ENCODE measurements at regions not wholly inside any gene's neighbourhood (a gene's known extent, or its start where the extent isn't known, plus 50 kb on each side); places are given as distances from the start of the nearest gene placed in this dataset.

- peak; percentile 17 for DNase-seq
Observed at GRCh38 chr5:125103459-125103858, 357.0 kb upstream of the ZNF608 start.

GRCh38 chr5:125106271-125106670, 359.8 kb upstream of the ZNF608 start:
- DNase-seq: no peak

- DNase-seq: no peak
Observed at GRCh38 chr5:125106881-125107280, 360.4 kb upstream of the ZNF608 start.

GRCh38 chr5:125109293-125109692, 362.9 kb upstream of the ZNF608 start:
- DNase-seq: peak; percentile 83

- DNase-seq: no peak
Observed at GRCh38 chr5:125109816-125110215, 363.4 kb upstream of the ZNF608 start.

- no peak for DNase-seq
Observed at GRCh38 chr5:125112196-125112595, 365.8 kb upstream of the ZNF608 start.

GRCh38 chr5:125113328-125113727, 366.9 kb upstream of the ZNF608 start:
- no peak for DNase-seq

GRCh38 chr5:125115195-125115525, 368.7 kb upstream of the ZNF608 start:
- DNase-seq: no peak

- DNase-seq: no peak
Observed at GRCh38 chr5:125117566-125117965, 371.1 kb upstream of the ZNF608 start.

- DNase-seq: no peak
Observed at GRCh38 chr5:125120012-125120411, 373.6 kb upstream of the ZNF608 start.

- peak; percentile 16 for DNase-seq
Observed at GRCh38 chr5:125125031-125125823, 378.8 kb upstream of the ZNF608 start.

GRCh38 chr5:125126050-125126449, 379.6 kb upstream of the ZNF608 start:
- DNase-seq: no peak

GRCh38 chr5:125129151-125129806, 382.8 kb upstream of the ZNF608 start:
- no peak for DNase-seq

- no peak for DNase-seq
Observed at GRCh38 chr5:125130591-125130990, 384.2 kb upstream of the ZNF608 start.

GRCh38 chr5:125134216-125135081, 388.0 kb upstream of the ZNF608 start:
- peak; percentile 19 for DNase-seq

- peak; percentile 39 for DNase-seq
Observed at GRCh38 chr5:125137535-125137934, 391.1 kb upstream of the ZNF608 start.

- DNase-seq: no peak
Observed at GRCh38 chr5:125138266-125138665, 391.8 kb upstream of the ZNF608 start.

GRCh38 chr5:125139590-125139989, 393.2 kb upstream of the ZNF608 start:
- no peak for DNase-seq

- DNase-seq: no peak
Observed at GRCh38 chr5:125140220-125140619, 393.8 kb upstream of the ZNF608 start.

GRCh38 chr5:125140855-125141254, 394.4 kb upstream of the ZNF608 start:
- DNase-seq: peak; percentile 73

GRCh38 chr5:125142458-125142857, 396.0 kb upstream of the ZNF608 start:
- no peak for DNase-seq

- DNase-seq: no peak
Observed at GRCh38 chr5:125143011-125143410, 396.6 kb upstream of the ZNF608 start.

GRCh38 chr5:125148076-125148475, 401.6 kb upstream of the ZNF608 start:
- no peak for DNase-seq

- DNase-seq: no peak
Observed at GRCh38 chr5:125148706-125149105, 402.3 kb upstream of the ZNF608 start.
